ENCODE measurements at regions not wholly inside any gene's neighbourhood (a gene's known extent, or its start where the extent isn't known, plus 50 kb on each side); places are given as distances from the start of the nearest gene placed in this dataset.
"Not testable (repeated sequence)": the region's sequence is repeated elsewhere in the genome, so short reads cannot be mapped to it uniquely, and the experiment has no call there.

GRCh38 chr1:38609166-38610025, 250.2 kb downstream of the RRAGC start:
- DNase-seq (ENCODE audit: low read depth): no peak

GRCh38 chr1:38608202-38608864, 251.2 kb downstream of the RRAGC start:
- DNase-seq (ENCODE audit: low read depth): no peak

- DNase-seq (ENCODE audit: low read depth): no peak
These were observed 252.0 kb downstream of the RRAGC start for GRCh38 chr1:38607526-38607925.

- DNase-seq (ENCODE audit: low read depth): no peak
These were observed 254.5 kb downstream of the RRAGC start for GRCh38 chr1:38605063-38605462.

GRCh38 chr1:38603907-38604306, 255.7 kb downstream of the RRAGC start:
- no peak for DNase-seq (ENCODE audit: low read depth)

GRCh38 chr1:38600905-38601304, 258.7 kb downstream of the RRAGC start:
- no peak for DNase-seq (ENCODE audit: low read depth)

- no peak for DNase-seq (ENCODE audit: low read depth)
These were observed 259.3 kb downstream of the RRAGC start for GRCh38 chr1:38600286-38600685.

GRCh38 chr1:38598118-38598517, 261.5 kb downstream of the RRAGC start:
- DNase-seq (ENCODE audit: low read depth): no peak

- DNase-seq (ENCODE audit: low read depth): no peak
These were observed 270.5 kb downstream of the RRAGC start for GRCh38 chr1:38589036-38589435.

GRCh38 chr1:38587766-38588165, 271.8 kb downstream of the RRAGC start:
- DNase-seq (ENCODE audit: low read depth): no peak

- DNase-seq (ENCODE audit: low read depth): no peak
These were observed 272.5 kb downstream of the RRAGC start for GRCh38 chr1:38586993-38587646.

GRCh38 chr1:38585971-38586370, 273.6 kb downstream of the RRAGC start:
- DNase-seq (ENCODE audit: low read depth): no peak

GRCh38 chr1:38585460-38585859, 274.1 kb downstream of the RRAGC start:
- no peak for DNase-seq (ENCODE audit: low read depth)

GRCh38 chr1:38584448-38585355, 274.9 kb downstream of the RRAGC start:
- DNase-seq (ENCODE audit: low read depth): no peak

GRCh38 chr1:38583287-38583686, 276.3 kb downstream of the RRAGC start:
- DNase-seq (ENCODE audit: low read depth): not testable (repeated sequence)

GRCh38 chr1:38581396-38581795, 278.2 kb downstream of the RRAGC start:
- DNase-seq (ENCODE audit: low read depth): no peak

- DNase-seq (ENCODE audit: low read depth): no peak
These were observed 279.0 kb downstream of the RRAGC start for GRCh38 chr1:38580594-38580993.

GRCh38 chr1:38579056-38579455, 280.5 kb downstream of the RRAGC start:
- DNase-seq (ENCODE audit: low read depth): no peak

- no peak for DNase-seq (ENCODE audit: low read depth)
These were observed 281.2 kb downstream of the RRAGC start for GRCh38 chr1:38578271-38578951.

GRCh38 chr1:38577937-38578270, 281.7 kb downstream of the RRAGC start:
- DNase-seq (ENCODE audit: low read depth): no peak

GRCh38 chr1:38577385-38577784, 282.2 kb downstream of the RRAGC start:
- no peak for DNase-seq (ENCODE audit: low read depth)

Data from T-helper 22 cell (primary cell).